Posterior vena cava (tissue), 2 donors: ENCODE measurements at regions not wholly inside any gene's neighbourhood (a gene's known extent, or its start where the extent isn't known, plus 50 kb on each side); places are given as distances from the start of the nearest gene placed in this dataset.

ENCODE experiments used
- DNase-seq: peaks from one replicate; pipeline ENCODE4 v3.0.0-alpha.2; 2020; ENCODE audit warnings: low spot score
- intact Hi-C, 2 donors: fragments of 100-400 bp; cut with DNase I; formaldehyde crosslinking; loops; one replicate each; pipeline versions ENCODE4 v1.14.1 to v1.14.2; 2022 to 2023
- donor health status: DM: yes; HTN: yes; CAD: no.
- donor health status: DM: yes; HTN: yes; CAD: no.

GRCh38 chr4:30614771-30615170 is 105.4 kb upstream of the PCDH7 start:
- no peak for DNase-seq
- intact Hi-C loops = no loop called here

GRCh38 chr4:30616942-30617646 is 103.1 kb upstream of the PCDH7 start:
- intact Hi-C loops = no loop called here

GRCh38 chr4:30617836-30618235 is 102.3 kb upstream of the PCDH7 start:
- intact Hi-C loops = no loop called here
- no peak for DNase-seq

More at GRCh38 chr4:30616942-30617646, 103.1 kb upstream of the PCDH7 start:
- no peak for DNase-seq

GRCh38 chr4:30619679-30620078 is 100.5 kb upstream of the PCDH7 start:
- intact Hi-C loops = no loop called here
- no peak for DNase-seq

- DNase-seq = no peak
- intact Hi-C loops = no loop called here
Measured at GRCh38 chr4:30620711-30621110, 99.5 kb upstream of the PCDH7 start.

GRCh38 chr4:30630431-30630830 is 89.7 kb upstream of the PCDH7 start:
- no peak for DNase-seq
- intact Hi-C loops = no loop called here

- intact Hi-C loops = no loop called here
- DNase-seq = no peak
Measured at GRCh38 chr4:30632751-30633150, 87.4 kb upstream of the PCDH7 start.

- intact Hi-C loops = no loop called here
- DNase-seq = no peak
Measured at GRCh38 chr4:30641345-30641744, 78.8 kb upstream of the PCDH7 start.

- no peak for DNase-seq
- intact Hi-C loops = no loop called here
Measured at GRCh38 chr4:30642567-30642966, 77.6 kb upstream of the PCDH7 start.

GRCh38 chr4:30653291-30653690 is 66.9 kb upstream of the PCDH7 start:
- no peak for DNase-seq
- intact Hi-C loops = no loop called here

GRCh38 chr4:30656828-30657227 is 63.3 kb upstream of the PCDH7 start:
- intact Hi-C loops = no loop called here

GRCh38 chr4:30667919-30668318 is 52.2 kb upstream of the PCDH7 start:
- intact Hi-C loops = no loop called here
- DNase-seq = no peak

More at GRCh38 chr4:30656828-30657227, 63.3 kb upstream of the PCDH7 start:
- no peak for DNase-seq

- intact Hi-C loops = no loop called here
- DNase-seq = no peak
Measured at GRCh38 chr4:30670206-30670605, 50.0 kb upstream of the PCDH7 start.
